Right lobe of liver (tissue), 4 donors: ENCODE measurements at regions not wholly inside any gene's neighbourhood (a gene's known extent, or its start where the extent isn't known, plus 50 kb on each side); places are given as distances from the start of the nearest gene placed in this dataset.

Experiments used
- POLR2A ChIP-seq: fragments of 450-650 bp; IDR thresholded peaks from one replicate; pipeline ENCODE4 v1.6.1; 2017; ENCODE audit warnings: antibody characterized with exemption, mild to moderate bottlenecking
- TF ChIP-seq, protein P1 (sequence below), 4 donors: fragments of 200-600 bp in 3 of 4; fragments of 450-650 bp in 1 of 4; IDR thresholded peaks; one replicate each; pipeline versions ENCODE4 v1.5.1 to v1.8.0; 2016 to 2022; ENCODE audit warnings: antibody characterized with exemption in 4 of 4, mild to moderate bottlenecking in 2 of 4
- donor health status: DM: no; HTN: no; CAD: no.
- donor health status: DM: no; HTN: no; CAD: no.
- donor health status: DM: no; HTN: yes; CAD: no.

DNA sequence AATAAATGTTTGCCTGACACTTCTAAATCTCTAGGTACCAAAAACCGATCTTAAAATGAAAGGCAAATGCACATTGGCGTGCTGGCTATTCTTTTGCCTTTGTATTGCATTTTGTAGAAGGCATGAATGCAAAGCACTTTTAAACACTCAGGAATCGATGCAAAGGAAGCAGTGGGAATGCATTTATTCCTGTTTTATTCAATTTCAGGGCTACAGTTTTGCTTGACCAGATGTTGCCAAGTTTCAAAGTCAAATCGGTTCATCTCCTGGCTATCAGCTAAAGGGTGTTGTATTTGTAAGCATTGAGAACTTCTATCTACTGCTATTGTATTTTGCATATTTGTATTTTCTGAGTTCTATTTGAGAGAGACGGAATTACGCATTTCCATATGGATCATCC lies 659.8 kb upstream of the SLC35B3 start:
- TF ChIP-seq, protein P1, sequence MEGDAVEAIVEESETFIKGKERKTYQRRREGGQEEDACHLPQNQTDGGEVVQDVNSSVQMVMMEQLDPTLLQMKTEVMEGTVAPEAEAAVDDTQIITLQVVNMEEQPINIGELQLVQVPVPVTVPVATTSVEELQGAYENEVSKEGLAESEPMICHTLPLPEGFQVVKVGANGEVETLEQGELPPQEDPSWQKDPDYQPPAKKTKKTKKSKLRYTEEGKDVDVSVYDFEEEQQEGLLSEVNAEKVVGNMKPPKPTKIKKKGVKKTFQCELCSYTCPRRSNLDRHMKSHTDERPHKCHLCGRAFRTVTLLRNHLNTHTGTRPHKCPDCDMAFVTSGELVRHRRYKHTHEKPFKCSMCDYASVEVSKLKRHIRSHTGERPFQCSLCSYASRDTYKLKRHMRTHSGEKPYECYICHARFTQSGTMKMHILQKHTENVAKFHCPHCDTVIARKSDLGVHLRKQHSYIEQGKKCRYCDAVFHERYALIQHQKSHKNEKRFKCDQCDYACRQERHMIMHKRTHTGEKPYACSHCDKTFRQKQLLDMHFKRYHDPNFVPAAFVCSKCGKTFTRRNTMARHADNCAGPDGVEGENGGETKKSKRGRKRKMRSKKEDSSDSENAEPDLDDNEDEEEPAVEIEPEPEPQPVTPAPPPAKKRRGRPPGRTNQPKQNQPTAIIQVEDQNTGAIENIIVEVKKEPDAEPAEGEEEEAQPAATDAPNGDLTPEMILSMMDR (IDR thresholded peaks at IDR 0.05): no peak
- no peak for TF ChIP-seq POLR2A
